HEK293 (cell line): ENCODE measurements at regions not wholly inside any gene's neighbourhood (a gene's known extent, or its start where the extent isn't known, plus 50 kb on each side); places are given as distances from the start of the nearest gene placed in this dataset.

ENCODE experiments used
- REPIN1 ChIP-seq: fragments of 450-650 bp; formaldehyde crosslinking; IDR thresholded peaks from 2 replicates; pipeline ENCODE4 v1.5.1; 2017; ENCODE audit warnings: missing biosample characterization, missing genetic modification characterization, low read depth
- ZFP3 ChIP-seq: fragments of 450-650 bp; formaldehyde crosslinking; IDR thresholded peaks from 2 replicates; pipeline ENCODE4 v1.5.1; 2016; ENCODE audit warnings: low read depth, missing biosample characterization, missing genetic modification characterization
- ZNF274 ChIP-seq, 2 experiments: fragments of 200-500 bp in 1 of 2; fragments of 450-650 bp in 1 of 2; sonication (Bioruptor generic) in 1 of 2; formaldehyde crosslinking in 1 of 2; IDR thresholded peaks; 2 replicates each; pipeline versions ENCODE4 v1.5.1 to v1.6.1; 2014 to 2016; ENCODE audit warnings: borderline replicate concordance in 1 of 2, inconsistent platforms in 1 of 2, low read length in 1 of 2, missing biosample characterization in 1 of 2, missing genetic modification characterization in 1 of 2
- ZNF571 ChIP-seq: fragments of 450-650 bp; formaldehyde crosslinking; IDR thresholded peaks from 2 replicates; pipeline ENCODE4 v1.5.0; 2017; ENCODE audit warnings: missing biosample characterization, missing genetic modification characterization
- TF ChIP-seq, protein P1 (sequence below): fragments of 450-650 bp; IDR thresholded peaks from 2 replicates; pipeline ENCODE4 v1.5.1; 2018; ENCODE audit warnings: missing biosample characterization, missing genetic modification characterization
- TF ChIP-seq, protein P2 (sequence below): fragments of 450-650 bp; formaldehyde crosslinking; IDR thresholded peaks from 2 replicates; pipeline ENCODE4 v1.5.1; 2016; ENCODE audit warnings: missing biosample characterization, missing genetic modification characterization
- TF ChIP-seq, protein P3 (sequence below): fragments of 450-650 bp; formaldehyde crosslinking; IDR thresholded peaks from 2 replicates; pipeline ENCODE4 v1.5.1; 2016; ENCODE audit warnings: missing biosample characterization, missing genetic modification characterization

DNA sequence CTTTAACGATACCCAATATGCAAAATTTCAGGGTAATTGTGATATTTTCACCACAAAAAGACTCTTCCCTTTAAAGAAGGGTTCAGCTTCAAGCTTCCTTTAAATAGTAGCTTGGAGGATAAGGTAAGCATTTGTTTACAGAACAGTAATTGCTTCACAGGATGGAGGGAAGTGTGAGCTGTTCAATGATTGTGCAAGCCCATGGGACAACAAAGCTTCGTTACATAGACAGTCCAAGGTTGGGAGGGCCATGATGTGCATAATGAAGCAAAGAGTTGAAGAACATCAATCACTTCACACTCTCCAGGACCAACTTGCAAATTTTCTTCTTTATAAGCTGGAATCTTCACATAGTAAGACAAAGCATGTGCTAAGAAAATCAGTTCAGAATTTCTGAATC, 145.0 kb upstream of the ASIC2 start:
- TF ChIP-seq ZNF571 (no peak), ZNF274 (IDR thresholded peaks at IDR 0.05; ENCODE audit: low read length) (no peak), ZNF274 (tag by site-specific recombination; IDR thresholded peaks at IDR 0.05; ENCODE audit: borderline replicate concordance) (no peak), ZFP3 (tag by site-specific recombination) (no peak), REPIN1 (tag by site-specific recombination) (no peak)
- TF ChIP-seq, protein P1, sequence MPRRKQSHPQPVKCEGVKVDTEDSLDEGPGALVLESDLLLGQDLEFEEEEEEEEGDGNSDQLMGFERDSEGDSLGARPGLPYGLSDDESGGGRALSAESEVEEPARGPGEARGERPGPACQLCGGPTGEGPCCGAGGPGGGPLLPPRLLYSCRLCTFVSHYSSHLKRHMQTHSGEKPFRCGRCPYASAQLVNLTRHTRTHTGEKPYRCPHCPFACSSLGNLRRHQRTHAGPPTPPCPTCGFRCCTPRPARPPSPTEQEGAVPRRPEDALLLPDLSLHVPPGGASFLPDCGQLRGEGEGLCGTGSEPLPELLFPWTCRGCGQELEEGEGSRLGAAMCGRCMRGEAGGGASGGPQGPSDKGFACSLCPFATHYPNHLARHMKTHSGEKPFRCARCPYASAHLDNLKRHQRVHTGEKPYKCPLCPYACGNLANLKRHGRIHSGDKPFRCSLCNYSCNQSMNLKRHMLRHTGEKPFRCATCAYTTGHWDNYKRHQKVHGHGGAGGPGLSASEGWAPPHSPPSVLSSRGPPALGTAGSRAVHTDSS (tag by site-specific recombination), result no peak
- TF ChIP-seq, protein P2, sequence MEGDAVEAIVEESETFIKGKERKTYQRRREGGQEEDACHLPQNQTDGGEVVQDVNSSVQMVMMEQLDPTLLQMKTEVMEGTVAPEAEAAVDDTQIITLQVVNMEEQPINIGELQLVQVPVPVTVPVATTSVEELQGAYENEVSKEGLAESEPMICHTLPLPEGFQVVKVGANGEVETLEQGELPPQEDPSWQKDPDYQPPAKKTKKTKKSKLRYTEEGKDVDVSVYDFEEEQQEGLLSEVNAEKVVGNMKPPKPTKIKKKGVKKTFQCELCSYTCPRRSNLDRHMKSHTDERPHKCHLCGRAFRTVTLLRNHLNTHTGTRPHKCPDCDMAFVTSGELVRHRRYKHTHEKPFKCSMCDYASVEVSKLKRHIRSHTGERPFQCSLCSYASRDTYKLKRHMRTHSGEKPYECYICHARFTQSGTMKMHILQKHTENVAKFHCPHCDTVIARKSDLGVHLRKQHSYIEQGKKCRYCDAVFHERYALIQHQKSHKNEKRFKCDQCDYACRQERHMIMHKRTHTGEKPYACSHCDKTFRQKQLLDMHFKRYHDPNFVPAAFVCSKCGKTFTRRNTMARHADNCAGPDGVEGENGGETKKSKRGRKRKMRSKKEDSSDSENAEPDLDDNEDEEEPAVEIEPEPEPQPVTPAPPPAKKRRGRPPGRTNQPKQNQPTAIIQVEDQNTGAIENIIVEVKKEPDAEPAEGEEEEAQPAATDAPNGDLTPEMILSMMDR (tag by site-specific recombination), result no peak
- TF ChIP-seq, protein P3, sequence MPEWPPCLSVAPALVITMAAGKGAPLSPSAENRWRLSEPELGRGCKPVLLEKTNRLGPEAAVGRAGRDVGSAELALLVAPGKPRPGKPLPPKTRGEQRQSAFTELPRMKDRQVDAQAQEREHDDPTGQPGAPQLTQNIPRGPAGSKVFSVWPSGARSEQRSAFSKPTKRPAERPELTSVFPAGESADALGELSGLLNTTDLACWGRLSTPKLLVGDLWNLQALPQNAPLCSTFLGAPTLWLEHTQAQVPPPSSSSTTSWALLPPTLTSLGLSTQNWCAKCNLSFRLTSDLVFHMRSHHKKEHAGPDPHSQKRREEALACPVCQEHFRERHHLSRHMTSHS (tag by site-specific recombination), result no peak
